GM23248 (cell line): ENCODE measurements at regions not wholly inside any gene's neighbourhood (a gene's known extent, or its start where the extent isn't known, plus 50 kb on each side); places are given as distances from the start of the nearest gene placed in this dataset.

Source experiments
- DNase-seq: peaks from one replicate; pipeline ENCODE4 v3.0.0-alpha.2; 2015
- H2AFZ ChIP-seq: fragments of 200-600 bp; sonication (generic); 2 replicates; pipeline ENCODE4 v1.6.1; 2016; ENCODE audit warnings: antibody characterized with exemption
- H3F3A ChIP-seq: fragments of 200-600 bp; sonication (generic); 2 replicates; pipeline ENCODE4 v1.6.1; 2016; ENCODE audit warnings: mild to moderate bottlenecking, antibody characterized with exemption, mixed run types; ENCODE audit not compliant: insufficient read depth
- H3K27ac ChIP-seq: fragments of 200-600 bp; sonication (generic); 2 replicates; pipeline ENCODE4 v1.5.1; 2016; ENCODE audit warnings: mild to moderate bottlenecking
- H3K27me3 ChIP-seq: fragments of 200-600 bp; sonication (generic); replicated peaks from 2 replicates; pipeline ENCODE4 v1.6.1; 2016; ENCODE audit warnings: mild to moderate bottlenecking; ENCODE audit not compliant: insufficient read depth
- H3K36me3 ChIP-seq: fragments of 200-600 bp; sonication (generic); 2 replicates; pipeline ENCODE4 v1.6.1; 2016; ENCODE audit warnings: low read depth, mild to moderate bottlenecking
- H3K4me1 ChIP-seq: fragments of 200-600 bp; sonication (generic); 2 replicates; pipeline ENCODE4 v1.6.1; 2016; ENCODE audit warnings: mild to moderate bottlenecking; ENCODE audit not compliant: insufficient read depth
- H3K4me2 ChIP-seq: fragments of 200-600 bp; sonication (generic); one replicate; pipeline ENCODE4 v1.6.1; 2016; ENCODE audit warnings: mild to moderate bottlenecking; ENCODE audit not compliant: unreplicated experiment
- H3K4me3 ChIP-seq: fragments of 200-600 bp; sonication (generic); 2 replicates; pipeline ENCODE4 v1.5.1; 2016; ENCODE audit warnings: mild to moderate bottlenecking
- H3K79me2 ChIP-seq: fragments of 200-600 bp; sonication (generic); 2 replicates; pipeline ENCODE4 v1.6.1; 2016; ENCODE audit warnings: mild to moderate bottlenecking; ENCODE audit not compliant: insufficient read depth
- H3K9ac ChIP-seq: fragments of 200-600 bp; sonication (generic); 2 replicates; pipeline ENCODE4 v1.6.1; 2016; ENCODE audit warnings: mild to moderate bottlenecking
- H3K9me2 ChIP-seq: fragments of 200-600 bp; sonication (generic); 2 replicates; pipeline ENCODE4 v1.6.1; 2016; ENCODE audit warnings: mixed run types, mild to moderate bottlenecking, moderate library complexity; ENCODE audit not compliant: insufficient read depth
- H3K9me3 ChIP-seq: fragments of 200-600 bp; sonication (generic); one replicate; pipeline ENCODE4 v1.6.1; 2017; ENCODE audit warnings: low read depth
- H4K20me1 ChIP-seq: fragments of 200-600 bp; sonication (generic); 2 replicates; pipeline ENCODE4 v1.6.0; 2016; ENCODE audit not compliant: insufficient read depth
- EZH2 ChIP-seq: fragments of 200-600 bp; sonication (generic); IDR thresholded peaks from 2 replicates; pipeline ENCODE4 v1.6.1; 2018; ENCODE audit warnings: antibody characterized with exemption, mild to moderate bottlenecking; ENCODE audit not compliant: insufficient read depth, poor library complexity, severe bottlenecking
- EZH2phosphoT487 ChIP-seq: fragments of 200-600 bp; sonication (generic); IDR thresholded peaks from 2 replicates; pipeline ENCODE4 v1.6.1; 2018; ENCODE audit warnings: antibody characterized with exemption, moderate library complexity, mild to moderate bottlenecking, low read depth; ENCODE audit not compliant: insufficient read depth
- WGBS, 2 experiments: methylation state at CpG; one replicate each; pipeline ENCODE4 v1.1.6; 2015 to 2017; ENCODE audit warnings: low lambda C conversion rate in 2 of 2, low coverage in 1 of 2; ENCODE audit errors: missing lambda C conversion rate in 2 of 2; 5-methylcytosine and 5-hydroxymethylcytosine counted together
- in situ Hi-C: fragments of 300-500 bp; cut with MboI; formaldehyde crosslinking; loops from 2 replicates; pipeline ENCODE4 v1.15.0; 2020

- H4K20me1 ChIP-seq = no peaks in the 10 kb centered on the region
- 0 to 9% methylated on average over 1 of the region's 1 CpG for WGBS, 2 experiments
- H3K9me2 ChIP-seq = no peaks in the 10 kb centered on the region
- no peak overlapping the region for H3K4me2 ChIP-seq
- in situ Hi-C loops = no loop called here
- H3K4me1 ChIP-seq = no peaks in the 10 kb centered on the region
- no peaks in the 10 kb centered on the region for H3F3A ChIP-seq
- H3K9me3 ChIP-seq = no peaks in the 10 kb centered on the region
- H3K79me2 ChIP-seq = no peaks in the 10 kb centered on the region
- no peak overlapping the region for H3K27ac ChIP-seq
- TF ChIP-seq EZH2 = no peak
- no peak for TF ChIP-seq EZH2phosphoT487
- no peak overlapping the region for H3K9ac ChIP-seq
- H3K27me3 ChIP-seq = no peaks in the 10 kb centered on the region
- no peaks in the 10 kb centered on the region for H3K36me3 ChIP-seq
- no peak for DNase-seq
- no peak overlapping the region for H3K4me3 ChIP-seq
- no peak overlapping the region for H2AFZ ChIP-seq
Measured at GRCh38 chr7:51882412-51882811, 565.8 kb upstream of the COBL start.

GRCh38 chr7:51881309-51881708 is 564.7 kb upstream of the COBL start:
- Histone ChIP-seq H3F3A (no peaks in the 10 kb centered on the region), H4K20me1 (no peaks in the 10 kb centered on the region), H3K9ac (no peak overlapping the region), H3K27me3 (no peaks in the 10 kb centered on the region), H3K9me2 (no peaks in the 10 kb centered on the region), H3K4me1 (no peaks in the 10 kb centered on the region), H3K4me2 (no peak overlapping the region), H3K79me2 (no peaks in the 10 kb centered on the region), H2AFZ (no peak overlapping the region), H3K4me3 (no peak overlapping the region), H3K36me3 (no peaks in the 10 kb centered on the region), H3K27ac (no peak overlapping the region), H3K9me3 (no peaks in the 10 kb centered on the region)
- TF ChIP-seq EZH2 = no peak
- no peak for TF ChIP-seq EZH2phosphoT487
- 13 to 17% methylated on average over 2 of the region's 2 CpGs for WGBS, 2 experiments
- DNase-seq = no peak
- in situ Hi-C loops = no loop called here

- TF ChIP-seq EZH2phosphoT487 (no peak), EZH2 (no peak)
- H4K20me1 ChIP-seq = no peaks in the 10 kb centered on the region
- H3K79me2 ChIP-seq = no peaks in the 10 kb centered on the region
- WGBS, 2 experiments = 35 to 46% methylated on average over 1 of the region's 1 CpG
- no peaks in the 10 kb centered on the region for H3K36me3 ChIP-seq
- in situ Hi-C loops = no loop called here
- H3K27me3 ChIP-seq = no peaks in the 10 kb centered on the region
- H3K9me3 ChIP-seq = no peaks in the 10 kb centered on the region
- H3K4me2 ChIP-seq = no peak overlapping the region
- H3K4me3 ChIP-seq = no peak overlapping the region
- no peak overlapping the region for H3K27ac ChIP-seq
- H3K4me1 ChIP-seq = no peaks in the 10 kb centered on the region
- no peak overlapping the region for H3K9ac ChIP-seq
- H3K9me2 ChIP-seq = no peaks in the 10 kb centered on the region
- no peak overlapping the region for H2AFZ ChIP-seq
- no peaks in the 10 kb centered on the region for H3F3A ChIP-seq
- no peak for DNase-seq
Measured at GRCh38 chr7:51878865-51879264, 562.3 kb upstream of the COBL start.

GRCh38 chr7:51869452-51869851 is 552.8 kb upstream of the COBL start:
- no peaks in the 10 kb centered on the region for H3K79me2 ChIP-seq
- in situ Hi-C loops = no loop called here
- no peak overlapping the region for H3K4me3 ChIP-seq
- H3K9me3 ChIP-seq = no peaks in the 10 kb centered on the region
- 21 to 23% methylated on average over 6 of the region's 6 CpGs for WGBS, 2 experiments
- H3K9me2 ChIP-seq = no peaks in the 10 kb centered on the region
- H3K9ac ChIP-seq = no peak overlapping the region
- no peak overlapping the region for H3K27ac ChIP-seq
- H3K4me2 ChIP-seq = no peak overlapping the region
- no peaks in the 10 kb centered on the region for H3F3A ChIP-seq
- no peaks in the 10 kb centered on the region for H3K4me1 ChIP-seq
- H3K27me3 ChIP-seq = no peaks in the 10 kb centered on the region
- no peak for DNase-seq
- no peaks in the 10 kb centered on the region for H4K20me1 ChIP-seq
- H2AFZ ChIP-seq = no peak overlapping the region
- TF ChIP-seq EZH2 (no peak), EZH2phosphoT487 (no peak)
- H3K36me3 ChIP-seq = no peaks in the 10 kb centered on the region

GRCh38 chr7:51867117-51867516 is 550.5 kb upstream of the COBL start:
- Histone ChIP-seq H3K4me2 (no peak overlapping the region), H3K4me3 (no peak overlapping the region), H2AFZ (no peak overlapping the region), H3K79me2 (no peaks in the 10 kb centered on the region), H3F3A (no peaks in the 10 kb centered on the region), H3K9me3 (no peaks in the 10 kb centered on the region), H3K4me1 (no peaks in the 10 kb centered on the region), H3K9ac (no peak overlapping the region), H3K27ac (no peak overlapping the region), H3K36me3 (no peaks in the 10 kb centered on the region), H3K9me2 (no peaks in the 10 kb centered on the region), H3K27me3 (no peaks in the 10 kb centered on the region), H4K20me1 (no peaks in the 10 kb centered on the region)
- TF ChIP-seq EZH2 = no peak
- TF ChIP-seq EZH2phosphoT487 = no peak
- in situ Hi-C loops = no loop called here
- DNase-seq = no peak
- WGBS, 2 experiments = 3 to 10% methylated on average over 2 of the region's 2 CpGs
